WTC11 (cell line): ENCODE measurements at regions not wholly inside any gene's neighbourhood (a gene's known extent, or its start where the extent isn't known, plus 50 kb on each side); places are given as distances from the start of the nearest gene placed in this dataset.

Experiments
- ATAC-seq: fragments of 200-7000 bp; cut with Tn5 transposase; 2 replicates; pipeline ENCODE4 v1.10.0; 2021; ENCODE audit warnings: mild to moderate bottlenecking, moderate library complexity
- CTCF ChIA-PET: fragments of 300-600 bp; sonication (Branson Sonifier 250); formaldehyde crosslinking; loops from one replicate; lab custom pipeline; 2021; ENCODE audit warnings: antibody characterized with exemption; lab: Charles Lee
- POLR2A ChIA-PET: fragments of 350-600 bp; sonication (Branson Sonifier 250); formaldehyde crosslinking; loops from one replicate; lab custom pipeline; 2021; ENCODE audit warnings: antibody characterized with exemption; lab: Charles Lee
- DNase-seq: peaks from one replicate; pipeline ENCODE4 v3.0.0; 2021; ENCODE audit warnings: low spot score
- H3K27ac Mint-ChIP-seq: 2 replicates; pipeline ENCODE4 v1.8.0; 2021; ENCODE audit warnings: mixed read lengths
- H3K27me3 Mint-ChIP-seq: 2 replicates; pipeline ENCODE4 v1.8.0; 2021; ENCODE audit warnings: low read depth, mild to moderate bottlenecking, moderate library complexity, mixed read lengths
- H3K36me3 Mint-ChIP-seq: 2 replicates; pipeline ENCODE4 v1.8.0; 2021; ENCODE audit warnings: mixed read lengths
- H3K4me1 Mint-ChIP-seq: 2 replicates; pipeline ENCODE4 v1.8.0; 2022; ENCODE audit warnings: mixed read lengths
- H3K4me3 Mint-ChIP-seq: 2 replicates; pipeline ENCODE4 v1.8.0; 2021; ENCODE audit warnings: mild to moderate bottlenecking, moderate library complexity, mixed read lengths
- H3K9me3 Mint-ChIP-seq: 2 replicates; pipeline ENCODE4 v1.8.0; 2021; ENCODE audit warnings: mixed read lengths
- ARID4B ChIP-seq: sonication (generic); formaldehyde crosslinking; IDR thresholded peaks from 2 replicates; pipeline ENCODE4 v1.8.0; 2023; ENCODE audit warnings: missing genetic modification reagents, mild to moderate bottlenecking, borderline replicate concordance
- ATF2 ChIP-seq: sonication (generic); formaldehyde crosslinking; IDR thresholded peaks from 2 replicates; pipeline ENCODE4 v1.8.1; 2022; ENCODE audit warnings: low read depth, missing genetic modification reagents, borderline replicate concordance
- ATF3 ChIP-seq: sonication (generic); formaldehyde crosslinking; conservative IDR thresholded peaks from 2 replicates; pipeline ENCODE4 v1.8.1; 2022; ENCODE audit warnings: mild to moderate bottlenecking, missing genetic modification reagents
- CBFB ChIP-seq: sonication (generic); formaldehyde crosslinking; IDR thresholded peaks from 2 replicates; pipeline ENCODE4 v1.8.1; 2022; ENCODE audit warnings: mild to moderate bottlenecking, low read depth, missing genetic modification reagents
- CDX4 ChIP-seq: fragments of 250-450 bp; sonication (Bioruptor Pico); IDR thresholded peaks from 2 replicates; pipeline ENCODE4 v1.9.0; 2021; ENCODE audit warnings: moderate library complexity, mild to moderate bottlenecking, inconsistent platforms, borderline replicate concordance
- E2F4 ChIP-seq: sonication (generic); formaldehyde crosslinking; IDR thresholded peaks from 2 replicates; pipeline ENCODE4 v1.8.1; 2022; ENCODE audit warnings: low read depth, mild to moderate bottlenecking, moderate library complexity, missing genetic modification reagents, borderline replicate concordance
- ETV6 ChIP-seq: sonication (generic); formaldehyde crosslinking; IDR thresholded peaks from 2 replicates; pipeline ENCODE4 v1.8.1; 2022; ENCODE audit warnings: mild to moderate bottlenecking, missing genetic modification reagents
- FOXJ3 ChIP-seq: sonication (generic); formaldehyde crosslinking; IDR thresholded peaks from 2 replicates; pipeline ENCODE4 v1.9.0; 2021; ENCODE audit warnings: missing genetic modification reagents, mild to moderate bottlenecking, borderline replicate concordance
- FOXP4 ChIP-seq: sonication (generic); formaldehyde crosslinking; IDR thresholded peaks from 2 replicates; pipeline ENCODE4 v1.8.0; 2022; ENCODE audit warnings: mild to moderate bottlenecking, missing genetic modification reagents
- GABPB1 ChIP-seq: sonication (generic); formaldehyde crosslinking; IDR thresholded peaks from 2 replicates; pipeline ENCODE4 v1.8.1; 2023; ENCODE audit warnings: mild to moderate bottlenecking, missing genetic modification reagents
- JAZF1 ChIP-seq: fragments of 250-450 bp; sonication (Bioruptor Pico); IDR thresholded peaks from 2 replicates; pipeline ENCODE4 v1.9.0; 2021; ENCODE audit warnings: moderate library complexity, mild to moderate bottlenecking, inconsistent platforms
- MXD4 ChIP-seq: fragments of 250-450 bp; sonication (Bioruptor Pico); IDR thresholded peaks from 2 replicates; pipeline ENCODE4 v1.8.0; 2021; ENCODE audit warnings: mild to moderate bottlenecking, moderate library complexity, borderline replicate concordance
- NR3C1 ChIP-seq: sonication (generic); formaldehyde crosslinking; conservative IDR thresholded peaks from 2 replicates; pipeline ENCODE4 v1.8.1; 2023; ENCODE audit warnings: low read depth, mild to moderate bottlenecking, missing genetic modification reagents
- PRDM15 ChIP-seq: sonication (generic); formaldehyde crosslinking; IDR thresholded peaks from 2 replicates; pipeline ENCODE4 v1.8.0; 2022; ENCODE audit warnings: missing genetic modification reagents
- STAT6 ChIP-seq: sonication (generic); formaldehyde crosslinking; conservative IDR thresholded peaks from 2 replicates; pipeline ENCODE4 v1.8.1; 2023; ENCODE audit warnings: mild to moderate bottlenecking, low read depth, missing genetic modification reagents, moderate library complexity
- TCF7 ChIP-seq: sonication (generic); formaldehyde crosslinking; IDR thresholded peaks from 2 replicates; pipeline ENCODE4 v1.8.0; 2022; ENCODE audit warnings: mild to moderate bottlenecking, low read depth, missing genetic modification reagents, moderate library complexity
- ZBTB43 ChIP-seq: sonication (generic); formaldehyde crosslinking; IDR thresholded peaks from 2 replicates; pipeline ENCODE4 v1.8.1; 2023; ENCODE audit warnings: mild to moderate bottlenecking, missing genetic modification reagents
- ZNF423 ChIP-seq: fragments of 250-450 bp; sonication (Bioruptor Pico); IDR thresholded peaks from 2 replicates; pipeline ENCODE4 v2.1.2; 2022; ENCODE audit warnings: mild to moderate bottlenecking, moderate library complexity

GRCh38 chr3:27907929-27908328 is 185.8 kb upstream of the EOMES start:
- ChIA-PET POLR2A (interaction anchor here (0.5 kb wide), 1 partner anchor 137 kb away, joined by 9 read pairs; no protein-coding TSS in a partner anchor), CTCF (interaction anchor here (1.2 to 1.6 kb wide), 2 partner anchors 19 to 196 kb away, joined by 3 to 10 read pairs; no protein-coding TSS in a partner anchor)
- Mint-ChIP-seq H3K4me1 (peaks cover 22% of the 10 kb centered on the region), H3K27me3 (no peaks in the 10 kb centered on the region), H3K4me3 (no peak overlapping the region), H3K9me3 (no peaks in the 10 kb centered on the region), H3K36me3 (no peaks in the 10 kb centered on the region), H3K27ac (peak overlapping the region; percentile 62; the same call in 1 of the 2 replicates)
- ATAC-seq (peak; percentile 65), DNase-seq (no peak)
- TF ChIP-seq GABPB1 (no peak), ZBTB43 (CRISPR knock-in tag) (no peak), CDX4 (no peak), TCF7 (CRISPR knock-in tag) (no peak), CBFB (CRISPR knock-in tag) (no peak), STAT6 (CRISPR knock-in tag) (no peak), E2F4 (CRISPR knock-in tag) (no peak), ARID4B (CRISPR knock-in tag) (no peak), ZNF423 (CRISPR knock-in tag) (no peak), FOXJ3 (CRISPR knock-in tag) (no peak), ATF2 (CRISPR knock-in tag) (no peak), ETV6 (CRISPR knock-in tag) (no peak), PRDM15 (CRISPR knock-in tag) (no peak), JAZF1 (CRISPR knock-in tag) (no peak), MXD4 (CRISPR knock-in tag) (no peak), FOXP4 (CRISPR knock-in tag) (no peak), ATF3 (no peak), NR3C1 (no peak)
